Testis (tissue), 2 donors: ENCODE measurements at regions not wholly inside any gene's neighbourhood (a gene's known extent, or its start where the extent isn't known, plus 50 kb on each side); places are given as distances from the start of the nearest gene placed in this dataset.

Source experiments
- POLR2A ChIP-seq: fragments of 450-650 bp; IDR thresholded peaks from one replicate; pipeline ENCODE4 v1.6.1; 2017; ENCODE audit warnings: antibody characterized with exemption, mild to moderate bottlenecking, moderate library complexity
- TF ChIP-seq, protein P1 (sequence below), 3 experiments: fragments of 450-650 bp in 2 of 3; fragments of 200-600 bp in 1 of 3; sonication (generic) in 1 of 3; IDR thresholded peaks; one replicate each; pipeline ENCODE4 v1.5.1; 2016 to 2019; ENCODE audit warnings: antibody characterized with exemption in 3 of 3, mild to moderate bottlenecking in 2 of 3, moderate library complexity in 1 of 3

DNA sequence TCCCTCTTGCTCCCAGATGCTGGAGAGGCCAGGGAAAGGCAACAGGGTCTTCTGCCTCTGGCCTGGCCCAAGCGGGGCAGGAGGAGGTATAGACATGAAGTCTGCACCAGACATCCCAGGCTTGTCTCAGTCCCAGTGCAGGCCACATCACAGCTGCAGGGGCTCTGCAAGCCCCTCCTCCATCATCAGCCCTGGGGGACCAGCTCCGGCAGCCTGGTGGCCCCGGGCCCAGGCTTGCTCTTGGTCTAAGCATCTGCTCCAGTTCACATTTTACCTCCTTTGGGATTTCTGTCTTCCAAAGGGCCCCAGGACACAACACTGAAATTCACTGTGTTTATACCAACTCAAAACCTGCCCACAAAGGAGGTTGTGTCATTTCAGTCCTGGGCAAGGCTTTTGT lies 359.4 kb downstream of the ZNF536 start:
- TF ChIP-seq, protein P1, sequence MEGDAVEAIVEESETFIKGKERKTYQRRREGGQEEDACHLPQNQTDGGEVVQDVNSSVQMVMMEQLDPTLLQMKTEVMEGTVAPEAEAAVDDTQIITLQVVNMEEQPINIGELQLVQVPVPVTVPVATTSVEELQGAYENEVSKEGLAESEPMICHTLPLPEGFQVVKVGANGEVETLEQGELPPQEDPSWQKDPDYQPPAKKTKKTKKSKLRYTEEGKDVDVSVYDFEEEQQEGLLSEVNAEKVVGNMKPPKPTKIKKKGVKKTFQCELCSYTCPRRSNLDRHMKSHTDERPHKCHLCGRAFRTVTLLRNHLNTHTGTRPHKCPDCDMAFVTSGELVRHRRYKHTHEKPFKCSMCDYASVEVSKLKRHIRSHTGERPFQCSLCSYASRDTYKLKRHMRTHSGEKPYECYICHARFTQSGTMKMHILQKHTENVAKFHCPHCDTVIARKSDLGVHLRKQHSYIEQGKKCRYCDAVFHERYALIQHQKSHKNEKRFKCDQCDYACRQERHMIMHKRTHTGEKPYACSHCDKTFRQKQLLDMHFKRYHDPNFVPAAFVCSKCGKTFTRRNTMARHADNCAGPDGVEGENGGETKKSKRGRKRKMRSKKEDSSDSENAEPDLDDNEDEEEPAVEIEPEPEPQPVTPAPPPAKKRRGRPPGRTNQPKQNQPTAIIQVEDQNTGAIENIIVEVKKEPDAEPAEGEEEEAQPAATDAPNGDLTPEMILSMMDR (IDR thresholded peaks at IDR 0.05): no peak
- no peak for TF ChIP-seq POLR2A
